Pancreas (tissue), 10 donors: ENCODE measurements at regions not wholly inside any gene's neighbourhood (a gene's known extent, or its start where the extent isn't known, plus 50 kb on each side); places are given as distances from the start of the nearest gene placed in this dataset.

Source experiments
- ATAC-seq, 4 donors: fragments of 200-7000 bp; cut with Tn5 transposase; one replicate each; pipeline versions ENCODE4 v1.8.0 to v1.9.1; 2020; ENCODE audit warnings: mild to moderate bottlenecking in 4 of 4, moderate library complexity in 4 of 4
- DNase-seq, 6 donors: peaks; one replicate each; pipeline ENCODE4 v3.0.0-alpha.2; 2020
- FAIRE-seq: peaks from 2 replicates; lab custom pipeline; 2012; peaks lifted over from hg19 to GRCh38; lab: Jason Lieb, UNC
- H3K27ac ChIP-seq, 4 donors: fragments of 200-600 bp; sonication (generic); 1 replicate in 3 of 4; 2 replicates in 1 of 4; pipeline versions ENCODE4 v1.5.0 to v1.8.0; 2020
- H3K27me3 ChIP-seq, 4 donors: fragments of 200-600 bp; one replicate each; pipeline ENCODE4 v1.8.0; 2021
- H3K36me3 ChIP-seq, 3 donors: fragments of 200-600 bp; sonication (generic) in 1 of 3; one replicate each; pipeline versions ENCODE4 v1.5.0 to v1.8.0; 2020 to 2021
- H3K4me1 ChIP-seq, 3 donors: fragments of 200-600 bp; one replicate each; pipeline ENCODE4 v1.8.0; 2021
- H3K4me3 ChIP-seq, 4 donors: fragments of 200-600 bp; sonication (generic) in 2 of 4; one replicate each; pipeline versions ENCODE4 v1.5.0 to v1.8.0; 2020 to 2021
- H3K9me3 ChIP-seq, 4 donors: fragments of 200-600 bp; one replicate each; pipeline ENCODE4 v1.8.0; 2021
- CTCF ChIP-seq, 4 donors: fragments of 200-600 bp; sonication (generic) in 3 of 4; IDR thresholded peaks; one replicate each; pipeline versions ENCODE4 v1.5.0 to v1.8.0; 2021; ENCODE audit warnings: antibody characterized with exemption in 4 of 4
- WGBS, 2 donors: extraction: QIAGEN DNeasy Blood & Tissue Kit; methylation state at CpG; one replicate each; pipeline ENCODE4 v1.1.7; 2013; 5-methylcytosine and 5-hydroxymethylcytosine counted together
- intact Hi-C, 3 donors: fragments of 100-400 bp; cut with DNase I; formaldehyde crosslinking; loops; one replicate each; pipeline versions ENCODE4 v1.11.1 to v1.14.2; 2022
- donor health status: healthy with polysubstance abuse.
- donor health status: DM: no; HTN: no; CAD: no; lungs with moderate emphysema.
- donor health status: DM: no; HTN: no; CAD: no.
- donor health status: control.
- donor health status: control.
- donor health status: Bipolar disorder and iron deficiency.
- donor health status: DM: yes; HTN: yes; CAD: no.
- donor health status: DM: no; HTN: no; CAD: no.
- donor health status: DM: no; HTN: no; CAD: no.
- donor health status: DM: yes; HTN: yes; CAD: no.

GRCh38 chr3:166607933-166608521 lies 770.8 kb upstream of the BCHE start:
- Histone ChIP-seq H3K36me3 (no peaks in the 10 kb centered on the region), H3K27me3 (no peaks in the 10 kb centered on the region), H3K27ac (no peak overlapping the region), H3K9me3 (no peaks in the 10 kb centered on the region), H3K4me3 (no peak overlapping the region), H3K4me1 (no peaks in the 10 kb centered on the region)
- WGBS, 2 donors = 67 to 85% methylated on average over 1 of the region's 1 CpG
- TF ChIP-seq CTCF (IDR thresholded peaks at IDR 0.05) = no peak
- ATAC-seq (no peak), FAIRE-seq (no peak), DNase-seq (no peak)
- intact Hi-C loops = no loop called here

- FAIRE-seq = no peak
- no peaks in the 10 kb centered on the region for H3K27me3 ChIP-seq
- no peaks in the 10 kb centered on the region for H3K4me1 ChIP-seq
Observed at GRCh38 chr3:166606988-166607387, 769.8 kb upstream of the BCHE start.

DNA sequence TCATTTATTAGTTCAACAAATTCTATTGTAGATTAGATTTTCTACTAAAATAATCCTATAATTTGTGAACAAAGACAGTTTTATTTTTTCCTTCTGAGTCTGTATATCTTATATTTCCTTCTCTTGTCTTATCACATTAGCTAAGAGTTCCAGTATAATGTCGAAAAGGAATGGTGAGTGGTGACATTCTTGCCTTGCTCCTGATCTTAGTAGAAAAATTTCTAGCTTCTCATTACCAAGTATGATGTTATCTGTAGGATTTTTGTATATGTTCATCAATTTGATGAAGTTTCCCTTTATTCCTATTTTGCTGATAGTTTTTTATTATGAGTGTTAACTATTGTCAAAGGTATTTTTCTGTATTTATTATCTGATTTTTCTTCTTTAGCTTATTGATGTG lies 756.6 kb upstream of the BCHE start:
- WGBS, 2 donors = 87 to 90% methylated on average over 1 of the region's 1 CpG
- no peaks in the 10 kb centered on the region for H3K36me3 ChIP-seq
- no peak overlapping the region for H3K27ac ChIP-seq
- no peak for ATAC-seq
- intact Hi-C loops = no loop called here
- TF ChIP-seq CTCF (IDR thresholded peaks at IDR 0.05) = no peak
- H3K9me3 ChIP-seq = no peaks in the 10 kb centered on the region
- H3K4me3 ChIP-seq = no peak overlapping the region
- no peak for FAIRE-seq
- no peak for DNase-seq
- H3K4me1 ChIP-seq = no peaks in the 10 kb centered on the region
- no peaks in the 10 kb centered on the region for H3K27me3 ChIP-seq

More at GRCh38 chr3:166606988-166607387, 769.8 kb upstream of the BCHE start:
- intact Hi-C loops = no loop called here
- TF ChIP-seq CTCF (IDR thresholded peaks at IDR 0.05) = no peak
- H3K27ac ChIP-seq = no peak overlapping the region
- ATAC-seq = no peak
- DNase-seq = no peak
- H3K36me3 ChIP-seq = no peaks in the 10 kb centered on the region
- no peaks in the 10 kb centered on the region for H3K9me3 ChIP-seq
- H3K4me3 ChIP-seq = no peak overlapping the region

DNA sequence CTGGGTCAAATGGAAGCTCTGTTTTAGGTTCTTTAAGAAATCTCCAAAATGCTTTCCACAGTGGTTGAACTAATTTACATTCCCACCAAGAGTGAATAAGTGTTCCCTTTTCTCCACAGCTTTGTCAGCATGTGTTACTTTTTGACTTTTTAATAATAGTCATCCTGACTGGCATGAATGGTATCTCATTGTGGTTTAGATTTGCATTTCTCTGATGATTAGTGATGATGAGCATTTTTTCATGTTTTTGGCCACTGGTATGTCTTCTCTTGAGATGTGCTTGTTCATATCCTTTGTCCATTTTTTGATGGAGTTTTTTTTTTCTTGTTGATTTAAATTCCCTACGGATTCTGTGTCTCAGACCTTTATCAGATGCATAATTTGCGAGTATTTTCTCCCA lies 745.0 kb upstream of the BCHE start:
- intact Hi-C loops = no loop called here
- TF ChIP-seq CTCF (IDR thresholded peaks at IDR 0.05) = no peak
- Histone ChIP-seq H3K4me1 (no peaks in the 10 kb centered on the region), H3K36me3 (no peaks in the 10 kb centered on the region), H3K4me3 (no peak overlapping the region), H3K9me3 (no peaks in the 10 kb centered on the region), H3K27ac (no peak overlapping the region), H3K27me3 (no peaks in the 10 kb centered on the region)
- ATAC-seq (no peak), DNase-seq (no peak), FAIRE-seq (no peak)
- 80 to 86% methylated on average over 2 of the region's 2 CpGs for WGBS, 2 donors

DNA sequence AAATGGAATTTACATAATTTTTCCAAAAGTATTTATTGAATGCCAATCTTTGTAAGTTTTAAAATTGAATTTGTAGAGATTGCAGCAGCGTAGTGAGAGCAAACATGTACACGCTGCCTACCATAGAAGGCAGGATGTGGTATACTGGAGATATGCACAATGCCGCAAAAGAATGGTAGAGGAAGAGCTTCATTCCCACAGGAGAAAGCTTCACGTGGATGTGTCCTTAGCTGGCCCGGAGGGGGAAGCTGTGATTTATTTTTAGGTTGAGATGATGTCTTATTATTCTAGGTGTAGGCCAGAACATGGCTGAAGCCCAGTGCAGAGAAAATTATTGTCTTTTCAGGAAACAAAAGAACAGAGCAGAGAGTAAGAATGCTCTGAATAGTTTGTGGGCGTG lies 743.3 kb upstream of the BCHE start:
- Histone ChIP-seq H3K4me1 (no peaks in the 10 kb centered on the region), H3K36me3 (no peaks in the 10 kb centered on the region), H3K4me3 (no peak overlapping the region), H3K27ac (no peak overlapping the region), H3K27me3 (no peaks in the 10 kb centered on the region), H3K9me3 (no peaks in the 10 kb centered on the region)
- ATAC-seq (no peak), FAIRE-seq (no peak), DNase-seq (no peak)
- whole genome bisulfite sequencing, 2 donors = 76 to 87% methylated on average over 6 of the region's 6 CpGs
- intact Hi-C loops = no loop called here
- TF ChIP-seq CTCF (IDR thresholded peaks at IDR 0.05) = no peak
